ENCODE measurements at regions not wholly inside any gene's neighbourhood (a gene's known extent, or its start where the extent isn't known, plus 50 kb on each side); places are given as distances from the start of the nearest gene placed in this dataset.

GRCh38 chr13:82036602-82037001 lies 1695.7 kb upstream of the SPRY2 start:
- TF ChIP-seq EZH2phosphoT487 (IDR thresholded peaks at IDR 0.05; ENCODE audit: unreplicated experiment) (no peak), ZNF331 (CRISPR knock-in tag; IDR thresholded peaks at IDR 0.05; ENCODE audit: low read depth) (no peak), JUNB (IDR thresholded peaks at IDR 0.05; ENCODE audit: unreplicated experiment) (no peak), ZNF114 (CRISPR knock-in tag; IDR thresholded peaks at IDR 0.05) (no peak)
- TF ChIP-seq, protein P1, sequence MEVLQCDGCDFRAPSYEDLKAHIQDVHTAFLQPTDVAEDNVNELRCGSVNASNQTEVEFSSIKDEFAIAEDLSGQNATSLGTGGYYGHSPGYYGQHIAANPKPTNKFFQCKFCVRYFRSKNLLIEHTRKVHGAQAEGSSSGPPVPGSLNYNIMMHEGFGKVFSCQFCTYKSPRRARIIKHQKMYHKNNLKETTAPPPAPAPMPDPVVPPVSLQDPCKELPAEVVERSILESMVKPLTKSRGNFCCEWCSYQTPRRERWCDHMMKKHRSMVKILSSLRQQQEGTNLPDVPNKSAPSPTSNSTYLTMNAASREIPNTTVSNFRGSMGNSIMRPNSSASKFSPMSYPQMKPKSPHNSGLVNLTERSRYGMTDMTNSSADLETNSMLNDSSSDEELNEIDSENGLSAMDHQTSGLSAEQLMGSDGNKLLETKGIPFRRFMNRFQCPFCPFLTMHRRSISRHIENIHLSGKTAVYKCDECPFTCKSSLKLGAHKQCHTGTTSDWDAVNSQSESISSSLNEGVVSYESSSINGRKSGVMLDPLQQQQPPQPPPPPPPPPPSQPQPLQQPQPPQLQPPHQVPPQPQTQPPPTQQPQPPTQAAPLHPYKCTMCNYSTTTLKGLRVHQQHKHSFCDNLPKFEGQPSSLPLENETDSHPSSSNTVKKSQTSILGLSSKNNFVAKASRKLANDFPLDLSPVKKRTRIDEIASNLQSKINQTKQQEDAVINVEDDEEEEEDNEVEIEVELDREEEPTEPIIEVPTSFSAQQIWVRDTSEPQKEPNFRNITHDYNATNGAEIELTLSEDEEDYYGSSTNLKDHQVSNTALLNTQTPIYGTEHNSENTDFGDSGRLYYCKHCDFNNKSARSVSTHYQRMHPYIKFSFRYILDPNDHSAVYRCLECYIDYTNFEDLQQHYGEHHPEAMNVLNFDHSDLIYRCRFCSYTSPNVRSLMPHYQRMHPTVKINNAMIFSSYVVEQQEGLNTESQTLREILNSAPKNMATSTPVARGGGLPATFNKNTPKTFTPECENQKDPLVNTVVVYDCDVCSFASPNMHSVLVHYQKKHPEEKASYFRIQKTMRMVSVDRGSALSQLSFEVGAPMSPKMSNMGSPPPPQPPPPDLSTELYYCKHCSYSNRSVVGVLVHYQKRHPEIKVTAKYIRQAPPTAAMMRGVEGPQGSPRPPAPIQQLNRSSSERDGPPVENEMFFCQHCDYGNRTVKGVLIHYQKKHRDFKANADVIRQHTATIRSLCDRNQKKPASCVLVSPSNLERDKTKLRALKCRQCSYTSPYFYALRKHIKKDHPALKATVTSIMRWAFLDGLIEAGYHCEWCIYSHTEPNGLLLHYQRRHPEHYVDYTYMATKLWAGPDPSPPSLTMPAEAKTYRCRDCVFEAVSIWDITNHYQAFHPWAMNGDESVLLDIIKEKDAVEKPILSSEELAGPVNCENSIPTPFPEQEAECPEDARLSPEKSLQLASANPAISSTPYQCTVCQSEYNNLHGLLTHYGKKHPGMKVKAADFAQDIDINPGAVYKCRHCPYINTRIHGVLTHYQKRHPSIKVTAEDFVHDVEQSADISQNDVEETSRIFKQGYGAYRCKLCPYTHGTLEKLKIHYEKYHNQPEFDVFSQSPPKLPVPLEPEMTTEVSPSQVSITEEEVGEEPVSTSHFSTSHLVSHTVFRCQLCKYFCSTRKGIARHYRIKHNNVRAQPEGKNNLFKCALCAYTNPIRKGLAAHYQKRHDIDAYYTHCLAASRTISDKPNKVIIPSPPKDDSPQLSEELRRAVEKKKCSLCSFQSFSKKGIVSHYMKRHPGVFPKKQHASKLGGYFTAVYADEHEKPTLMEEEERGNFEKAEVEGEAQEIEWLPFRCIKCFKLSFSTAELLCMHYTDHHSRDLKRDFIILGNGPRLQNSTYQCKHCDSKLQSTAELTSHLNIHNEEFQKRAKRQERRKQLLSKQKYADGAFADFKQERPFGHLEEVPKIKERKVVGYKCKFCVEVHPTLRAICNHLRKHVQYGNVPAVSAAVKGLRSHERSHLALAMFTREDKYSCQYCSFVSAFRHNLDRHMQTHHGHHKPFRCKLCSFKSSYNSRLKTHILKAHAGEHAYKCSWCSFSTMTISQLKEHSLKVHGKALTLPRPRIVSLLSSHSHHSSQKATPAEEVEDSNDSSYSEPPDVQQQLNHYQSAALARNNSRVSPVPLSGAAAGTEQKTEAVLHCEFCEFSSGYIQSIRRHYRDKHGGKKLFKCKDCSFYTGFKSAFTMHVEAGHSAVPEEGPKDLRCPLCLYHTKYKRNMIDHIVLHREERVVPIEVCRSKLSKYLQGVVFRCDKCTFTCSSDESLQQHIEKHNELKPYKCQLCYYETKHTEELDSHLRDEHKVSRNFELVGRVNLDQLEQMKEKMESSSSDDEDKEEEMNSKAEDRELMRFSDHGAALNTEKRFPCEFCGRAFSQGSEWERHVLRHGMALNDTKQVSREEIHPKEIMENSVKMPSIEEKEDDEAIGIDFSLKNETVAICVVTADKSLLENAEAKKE (CRISPR knock-in tag; IDR thresholded peaks at IDR 0.05): no peak
- H3K4me2 ChIP-seq: no peak overlapping the region
- Mint-ChIP-seq H3K4me1 (no peaks in the 10 kb centered on the region), H3K4me3 (no peak overlapping the region), H3K27ac (no peak overlapping the region), H3K9me3 (peaks cover 11% of the 10 kb centered on the region; the same call in 2 of the 3 replicates), H3K36me3 (ENCODE audit: low read depth) (peaks cover 10% of the 10 kb centered on the region), H3K27me3 (ENCODE audit: insufficient read depth, low read depth, poor library complexity) (no peaks in the 10 kb centered on the region)
- H3K36me3 ChIP-seq (ENCODE audit: insufficient read depth): no peaks in the 10 kb centered on the region
- H3K27ac ChIP-seq (ENCODE audit: low read depth): no peak overlapping the region
- no peaks in the 10 kb centered on the region for H3K27me3 ChIP-seq (ENCODE audit: insufficient read depth)
- no peaks in the 10 kb centered on the region for H3K79me2 ChIP-seq (replicated peaks; ENCODE audit: insufficient read depth)
- ATAC-seq (no peak), DNase-seq (ENCODE audit: low spot score) (no peak)
- H4K20me1 ChIP-seq (replicated peaks; ENCODE audit: insufficient read depth): no peaks in the 10 kb centered on the region
- H3F3A ChIP-seq (replicated peaks; ENCODE audit: low read depth): no peaks in the 10 kb centered on the region
- no peaks in the 10 kb centered on the region for H3K4me1 ChIP-seq (ENCODE audit: insufficient read depth)
- H2AFZ ChIP-seq: no peak overlapping the region
- H3K9me2 ChIP-seq (ENCODE audit: insufficient read depth): peaks cover 3% of the 10 kb centered on the region; the same call in 1 of the 2 replicates
- no peak overlapping the region for H3K4me3 ChIP-seq

GRCh38 chr13:82011355-82011754 lies 1670.4 kb upstream of the SPRY2 start:
- Histone ChIP-seq H3K79me2 (replicated peaks; ENCODE audit: insufficient read depth) (no peaks in the 10 kb centered on the region), H3K4me2 (peak overlapping the region; percentile 49), H2AFZ (no peak overlapping the region), H3K4me3 (0 out of 2 replicates have a peak overlapping the region, but pooled peaks have one; percentile 1), H4K20me1 (replicated peaks; ENCODE audit: insufficient read depth) (no peaks in the 10 kb centered on the region), H3K27me3 (ENCODE audit: insufficient read depth) (no peaks in the 10 kb centered on the region), H3K4me1 (ENCODE audit: insufficient read depth) (peaks cover 8% of the 10 kb centered on the region), H3K27ac (ENCODE audit: low read depth) (no peak overlapping the region), H3K36me3 (ENCODE audit: insufficient read depth) (no peaks in the 10 kb centered on the region), H3K9me2 (ENCODE audit: insufficient read depth) (peaks cover 5% of the 10 kb centered on the region; the same call in 1 of the 2 replicates), H3F3A (replicated peaks; ENCODE audit: low read depth) (no peaks in the 10 kb centered on the region)
- Mint-ChIP-seq H3K9me3 (no peaks in the 10 kb centered on the region), H3K4me3 (no peak overlapping the region), H3K27me3 (ENCODE audit: insufficient read depth, low read depth, poor library complexity) (no peaks in the 10 kb centered on the region), H3K4me1 (peaks cover 20% of the 10 kb centered on the region), H3K36me3 (ENCODE audit: low read depth) (no peaks in the 10 kb centered on the region), H3K27ac (no peak overlapping the region)
- peak; percentile 84 for ATAC-seq
- peak; percentile 74 for DNase-seq (ENCODE audit: low spot score)
- no peak for TF ChIP-seq JUNB (IDR thresholded peaks at IDR 0.05; ENCODE audit: unreplicated experiment)
- TF ChIP-seq STAT1 (IDR thresholded peaks at IDR 0.05; ENCODE audit: unreplicated experiment): no peak
- no peak for TF ChIP-seq EZH2phosphoT487 (IDR thresholded peaks at IDR 0.05; ENCODE audit: unreplicated experiment)
- TF ChIP-seq ZNF114 (CRISPR knock-in tag; IDR thresholded peaks at IDR 0.05): no peak
- no peak for TF ChIP-seq EZH2 (IDR thresholded peaks at IDR 0.05; ENCODE audit: low read depth, unreplicated experiment)
- TF ChIP-seq CREB1 (CRISPR knock-in tag; IDR thresholded peaks at IDR 0.05; ENCODE audit: low read depth): no peak
- TF ChIP-seq, protein P2, sequence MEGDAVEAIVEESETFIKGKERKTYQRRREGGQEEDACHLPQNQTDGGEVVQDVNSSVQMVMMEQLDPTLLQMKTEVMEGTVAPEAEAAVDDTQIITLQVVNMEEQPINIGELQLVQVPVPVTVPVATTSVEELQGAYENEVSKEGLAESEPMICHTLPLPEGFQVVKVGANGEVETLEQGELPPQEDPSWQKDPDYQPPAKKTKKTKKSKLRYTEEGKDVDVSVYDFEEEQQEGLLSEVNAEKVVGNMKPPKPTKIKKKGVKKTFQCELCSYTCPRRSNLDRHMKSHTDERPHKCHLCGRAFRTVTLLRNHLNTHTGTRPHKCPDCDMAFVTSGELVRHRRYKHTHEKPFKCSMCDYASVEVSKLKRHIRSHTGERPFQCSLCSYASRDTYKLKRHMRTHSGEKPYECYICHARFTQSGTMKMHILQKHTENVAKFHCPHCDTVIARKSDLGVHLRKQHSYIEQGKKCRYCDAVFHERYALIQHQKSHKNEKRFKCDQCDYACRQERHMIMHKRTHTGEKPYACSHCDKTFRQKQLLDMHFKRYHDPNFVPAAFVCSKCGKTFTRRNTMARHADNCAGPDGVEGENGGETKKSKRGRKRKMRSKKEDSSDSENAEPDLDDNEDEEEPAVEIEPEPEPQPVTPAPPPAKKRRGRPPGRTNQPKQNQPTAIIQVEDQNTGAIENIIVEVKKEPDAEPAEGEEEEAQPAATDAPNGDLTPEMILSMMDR (conservative IDR thresholded peaks at IDR 0.05; ENCODE audit: low read depth in 2 of 2): no peak
- TF ChIP-seq ETS1 (IDR thresholded peaks at IDR 0.05): no peak
- peak; percentile 66; the same call in 1 of the 2 replicates for TF ChIP-seq NANOG (IDR thresholded peaks at IDR 0.05; ENCODE audit: borderline replicate concordance)
